ENCODE measurements at regions not wholly inside any gene's neighbourhood (a gene's known extent, or its start where the extent isn't known, plus 50 kb on each side); places are given as distances from the start of the nearest gene placed in this dataset.

DNA sequence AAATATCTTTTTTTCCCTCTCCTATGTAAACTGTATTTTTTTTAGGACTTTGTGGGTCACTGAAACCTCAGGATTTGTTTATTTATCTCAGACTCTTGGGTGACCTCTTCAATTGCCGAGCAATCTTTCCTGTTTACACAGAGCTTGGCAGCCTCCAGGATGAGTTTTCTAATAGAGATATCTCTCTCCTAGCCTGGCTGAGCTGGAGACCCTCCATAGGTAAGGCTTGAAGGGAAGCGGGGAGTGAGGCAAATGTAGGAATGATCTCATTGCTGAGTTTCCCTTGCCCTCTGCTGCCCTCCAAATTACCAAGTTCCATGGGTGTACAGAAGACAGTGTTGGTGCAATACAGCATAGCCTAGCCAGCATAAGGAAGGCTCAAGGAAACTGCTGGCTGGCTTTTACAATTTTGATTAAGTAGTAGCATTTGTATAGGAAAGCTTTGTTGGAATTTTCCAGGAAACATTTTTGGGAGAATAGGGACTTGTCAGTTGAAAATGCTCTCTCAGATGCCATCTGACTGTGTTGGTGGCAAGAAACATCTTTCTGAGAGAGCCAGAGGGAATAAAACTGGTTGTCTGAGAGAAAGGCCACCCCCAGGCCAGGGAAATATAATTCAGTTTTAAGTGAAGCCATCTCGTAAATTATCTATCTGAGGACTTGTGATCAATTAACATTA is 116.0 kb downstream of the NMUR2 start:
- H3K27me3 Mint-ChIP-seq (ENCODE audit: low read depth in 2 of 2) = no peaks in the 10 kb centered on the region
- WGBS (ENCODE audit: insufficient coverage) = 53% methylated on average over 3 of the region's 3 CpGs
- intact Hi-C loops (cut with micrococcal nuclease) = no loop called here
- no peak for ATAC-seq
- H3K36me3 ChIP-seq (ENCODE audit: control insufficient read depth, insufficient read depth, low read length) = no peaks in the 10 kb centered on the region
- TF ChIP-seq, protein P1, sequence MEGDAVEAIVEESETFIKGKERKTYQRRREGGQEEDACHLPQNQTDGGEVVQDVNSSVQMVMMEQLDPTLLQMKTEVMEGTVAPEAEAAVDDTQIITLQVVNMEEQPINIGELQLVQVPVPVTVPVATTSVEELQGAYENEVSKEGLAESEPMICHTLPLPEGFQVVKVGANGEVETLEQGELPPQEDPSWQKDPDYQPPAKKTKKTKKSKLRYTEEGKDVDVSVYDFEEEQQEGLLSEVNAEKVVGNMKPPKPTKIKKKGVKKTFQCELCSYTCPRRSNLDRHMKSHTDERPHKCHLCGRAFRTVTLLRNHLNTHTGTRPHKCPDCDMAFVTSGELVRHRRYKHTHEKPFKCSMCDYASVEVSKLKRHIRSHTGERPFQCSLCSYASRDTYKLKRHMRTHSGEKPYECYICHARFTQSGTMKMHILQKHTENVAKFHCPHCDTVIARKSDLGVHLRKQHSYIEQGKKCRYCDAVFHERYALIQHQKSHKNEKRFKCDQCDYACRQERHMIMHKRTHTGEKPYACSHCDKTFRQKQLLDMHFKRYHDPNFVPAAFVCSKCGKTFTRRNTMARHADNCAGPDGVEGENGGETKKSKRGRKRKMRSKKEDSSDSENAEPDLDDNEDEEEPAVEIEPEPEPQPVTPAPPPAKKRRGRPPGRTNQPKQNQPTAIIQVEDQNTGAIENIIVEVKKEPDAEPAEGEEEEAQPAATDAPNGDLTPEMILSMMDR (IDR thresholded peaks at IDR 0.05) = no peak
- H3K27ac ChIP-seq (ENCODE audit: low read length) = no peak overlapping the region
- H3K4me3 Mint-ChIP-seq = no peak overlapping the region
- no peak overlapping the region for H3K27ac Mint-ChIP-seq
- peaks cover 3 to 5% of the 10 kb centered on the region in 2 donors for H3K9me3 Mint-ChIP-seq
- no peaks in the 10 kb centered on the region for H3K36me3 Mint-ChIP-seq
- no peaks in the 10 kb centered on the region for H3K27me3 ChIP-seq (ENCODE audit: control insufficient read depth, insufficient read depth, low read length)
- no peak overlapping the region for H3K4me3 ChIP-seq (ENCODE audit: low read length)
- DNase-seq = no peak
- no peaks in the 10 kb centered on the region for H3K4me1 Mint-ChIP-seq
- no peaks in the 10 kb centered on the region for H3K4me1 ChIP-seq (ENCODE audit: control insufficient read depth, insufficient read depth, low read length)
- H3K9me3 ChIP-seq (ENCODE audit: control insufficient read depth, insufficient read depth, low read length) = no peaks in the 10 kb centered on the region

DNA sequence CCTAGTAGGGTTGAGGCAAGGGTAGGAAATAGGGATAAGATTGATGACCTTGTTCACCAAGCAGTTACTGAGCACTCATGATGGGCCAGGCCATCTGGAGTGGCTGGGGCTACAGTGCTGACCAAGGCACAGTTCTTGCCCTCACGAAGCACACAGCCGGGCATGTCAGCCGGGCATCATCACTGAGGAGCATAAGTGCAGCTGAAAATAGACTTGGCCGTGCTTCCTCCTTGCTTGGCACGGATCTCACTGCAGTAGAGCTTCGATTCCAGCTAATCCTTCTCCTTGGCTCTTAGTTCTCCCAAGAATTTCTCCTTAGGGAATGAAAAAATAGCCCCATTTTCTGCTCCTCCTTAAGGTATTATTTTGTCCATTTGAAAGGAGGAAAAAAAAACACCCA is 116.6 kb downstream of the NMUR2 start:
- Histone ChIP-seq H3K9me3 (ENCODE audit: control insufficient read depth, insufficient read depth, low read length) (no peaks in the 10 kb centered on the region), H3K4me1 (ENCODE audit: control insufficient read depth, insufficient read depth, low read length) (no peaks in the 10 kb centered on the region), H3K36me3 (ENCODE audit: control insufficient read depth, insufficient read depth, low read length) (no peaks in the 10 kb centered on the region), H3K27ac (ENCODE audit: low read length) (no peak overlapping the region), H3K27me3 (ENCODE audit: control insufficient read depth, insufficient read depth, low read length) (no peaks in the 10 kb centered on the region), H3K4me3 (ENCODE audit: low read length) (no peak overlapping the region)
- Mint-ChIP-seq H3K4me3 (no peak overlapping the region), H3K36me3 (no peaks in the 10 kb centered on the region), H3K4me1 (no peaks in the 10 kb centered on the region), H3K27me3 (ENCODE audit: low read depth in 2 of 2) (no peaks in the 10 kb centered on the region), H3K27ac (no peak overlapping the region), H3K9me3 (peaks cover 3 to 5% of the 10 kb centered on the region in 2 donors)
- no peak for ATAC-seq
- TF ChIP-seq, protein P1 (IDR thresholded peaks at IDR 0.05) = no peak
- no peak for DNase-seq
- WGBS (ENCODE audit: insufficient coverage) = 76% methylated on average over 6 of the region's 6 CpGs
- intact Hi-C loops (cut with micrococcal nuclease) = no loop called here

DNA sequence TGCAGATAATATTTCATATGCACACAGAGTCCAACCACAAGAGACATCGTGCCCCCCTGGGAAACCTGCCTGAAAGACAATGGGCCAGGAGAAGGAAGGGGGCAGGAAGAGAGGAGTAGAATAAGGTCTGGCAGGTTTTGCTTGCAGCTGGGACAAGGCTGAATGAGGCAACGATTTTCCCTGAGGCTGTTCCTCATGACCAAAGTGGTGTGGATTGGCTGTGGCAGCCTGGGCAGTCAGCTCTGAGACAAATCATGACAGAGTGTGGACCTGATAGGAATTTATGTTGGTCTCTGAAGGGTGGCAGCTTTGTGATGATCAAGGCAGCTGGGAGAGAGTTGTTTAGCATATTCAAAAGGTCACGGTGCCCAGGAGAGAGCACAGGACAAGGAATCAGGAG is 119.3 kb downstream of the NMUR2 start:
- Mint-ChIP-seq H3K4me3 (no peak overlapping the region), H3K27me3 (ENCODE audit: low read depth in 2 of 2) (no peaks in the 10 kb centered on the region), H3K9me3 (no peaks in the 10 kb centered on the region), H3K27ac (no peak overlapping the region), H3K4me1 (no peaks in the 10 kb centered on the region), H3K36me3 (no peaks in the 10 kb centered on the region)
- no peaks in the 10 kb centered on the region for H3K9me3 ChIP-seq (ENCODE audit: control insufficient read depth, insufficient read depth, low read length)
- H3K27me3 ChIP-seq (ENCODE audit: control insufficient read depth, insufficient read depth, low read length) = no peaks in the 10 kb centered on the region
- DNase-seq (no peak), ATAC-seq (no peak)
- H3K27ac ChIP-seq (ENCODE audit: low read length) = no peak overlapping the region
- no peak overlapping the region for H3K4me3 ChIP-seq (ENCODE audit: low read length)
- WGBS (ENCODE audit: insufficient coverage) = 54% methylated on average over 3 of the region's 3 CpGs
- TF ChIP-seq, protein P1 (IDR thresholded peaks at IDR 0.05) = no peak
- H3K36me3 ChIP-seq (ENCODE audit: control insufficient read depth, insufficient read depth, low read length) = no peaks in the 10 kb centered on the region
- H3K4me1 ChIP-seq (ENCODE audit: control insufficient read depth, insufficient read depth, low read length) = no peaks in the 10 kb centered on the region
- intact Hi-C loops (cut with micrococcal nuclease) = no loop called here

DNA sequence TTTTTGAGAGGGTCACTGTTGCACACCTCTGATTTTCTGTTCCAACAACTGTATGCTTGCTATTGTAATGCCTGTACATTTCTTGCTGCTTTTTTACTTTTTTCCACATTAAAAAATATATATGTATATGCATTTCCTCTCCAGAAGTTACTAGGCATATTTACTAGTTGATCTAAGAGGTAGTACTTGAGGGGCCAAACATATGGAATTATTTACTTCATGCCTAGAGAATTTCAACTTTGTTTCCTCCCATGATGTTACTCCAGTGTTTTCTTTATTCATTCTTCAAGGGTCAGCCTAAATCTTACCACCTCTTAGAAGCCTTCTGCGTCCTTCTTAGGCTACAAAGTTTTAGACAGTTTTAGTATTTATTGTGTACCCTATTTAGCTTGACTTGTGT is 122.7 kb downstream of the NMUR2 start:
- peaks cover 2% of the 10 kb centered on the region in 2 donors for H3K9me3 Mint-ChIP-seq

More for the DNA sequence above, 122.7 kb downstream of the NMUR2 start:
- Histone ChIP-seq H3K9me3 (ENCODE audit: control insufficient read depth, insufficient read depth, low read length) (no peaks in the 10 kb centered on the region), H3K4me3 (ENCODE audit: low read length) (no peak overlapping the region), H3K36me3 (ENCODE audit: control insufficient read depth, insufficient read depth, low read length) (no peaks in the 10 kb centered on the region), H3K27me3 (ENCODE audit: control insufficient read depth, insufficient read depth, low read length) (no peaks in the 10 kb centered on the region), H3K27ac (ENCODE audit: low read length) (no peak overlapping the region), H3K4me1 (ENCODE audit: control insufficient read depth, insufficient read depth, low read length) (no peaks in the 10 kb centered on the region)
- Mint-ChIP-seq H3K4me1 (no peaks in the 10 kb centered on the region), H3K4me3 (no peak overlapping the region), H3K27me3 (ENCODE audit: low read depth in 2 of 2) (no peaks in the 10 kb centered on the region), H3K27ac (no peak overlapping the region), H3K36me3 (no peaks in the 10 kb centered on the region)
- TF ChIP-seq, protein P1 (IDR thresholded peaks at IDR 0.05) = no peak
- no peak for DNase-seq
- no peak for ATAC-seq
- intact Hi-C loops (cut with micrococcal nuclease) = no loop called here
- WGBS (ENCODE audit: insufficient coverage) = no CpG with 5 or more reads among the region's 1 CpG

Data from natural killer cell (primary cell).